K562 (cell line): ENCODE measurements at regions not wholly inside any gene's neighbourhood (a gene's known extent, or its start where the extent isn't known, plus 50 kb on each side); places are given as distances from the start of the nearest gene placed in this dataset.
A peak's percentile ranks its signal among the peaks of the same experiment; 100 is the strongest.

ENCODE experiments used
- ADNP ChIP-seq: fragments of 200-800 bp; sonication (Bioruptor generic); IDR thresholded peaks from 2 replicates; pipeline ENCODE4 v1.6.1; 2016; ENCODE audit warnings: missing genetic modification characterization, missing compliant biosample characterization
- CBX1 ChIP-seq: sonication (generic); IDR thresholded peaks from 2 replicates; pipeline ENCODE4 v1.6.1; 2016; ENCODE audit warnings: antibody characterized with exemption, low read depth, mild to moderate bottlenecking
- FOXK2 ChIP-seq, 2 experiments: fragments of 450-650 bp; IDR thresholded peaks in 1 of 2; conservative IDR thresholded peaks in 1 of 2; 2 replicates each; pipeline ENCODE4 v1.6.1; 2016; ENCODE audit warnings: low read depth in 2 of 2, mild to moderate bottlenecking in 1 of 2
- FOXP1 ChIP-seq: sonication (generic); formaldehyde crosslinking; IDR thresholded peaks from 2 replicates; pipeline ENCODE4 v1.8.0; 2022; ENCODE audit warnings: mild to moderate bottlenecking, missing genetic modification reagents
- GABPB1 ChIP-seq: sonication (generic); formaldehyde crosslinking; IDR thresholded peaks from 2 replicates; pipeline ENCODE4 v1.8.0; 2022; ENCODE audit warnings: mild to moderate bottlenecking, missing genetic modification reagents
- GABPB2 ChIP-seq: fragments of 250-450 bp; sonication (Bioruptor Pico); conservative IDR thresholded peaks from 2 replicates; pipeline ENCODE4 v1.5.1; 2021; ENCODE audit warnings: mild to moderate bottlenecking
- GATAD2A ChIP-seq: fragments of 450-650 bp; IDR thresholded peaks from 2 replicates; pipeline ENCODE4 v1.6.1; 2017
- MTF1 ChIP-seq: fragments of 250-450 bp; sonication (Bioruptor Pico); IDR thresholded peaks from 2 replicates; pipeline ENCODE4 v1.9.0; 2021; ENCODE audit warnings: moderate library complexity, mild to moderate bottlenecking, inconsistent platforms, borderline replicate concordance
- OTX1 ChIP-seq: fragments of 450-650 bp; formaldehyde crosslinking; IDR thresholded peaks from 2 replicates; pipeline ENCODE4 v1.4.0; 2022; ENCODE audit warnings: mild to moderate bottlenecking
- RAD51 ChIP-seq: fragments of 450-650 bp; IDR thresholded peaks from 2 replicates; pipeline ENCODE4 v1.7.1; 2016; ENCODE audit warnings: low read depth, mild to moderate bottlenecking, borderline replicate concordance
- RBM14 ChIP-seq: fragments of 200-400 bp; formaldehyde crosslinking; IDR thresholded peaks from 2 replicates; pipeline ENCODE4 v1.6.1; 2018; ENCODE audit warnings: low read depth, mild to moderate bottlenecking, low read length, moderate library complexity, borderline replicate concordance; ENCODE audit not compliant: insufficient read depth
- RNF2 ChIP-seq: sonication (generic); IDR thresholded peaks from 2 replicates; pipeline ENCODE4 v1.6.1; 2016
- SRSF3 ChIP-seq: fragments of 200-400 bp; formaldehyde crosslinking; IDR thresholded peaks from 2 replicates; pipeline ENCODE4 v1.6.1; 2016; ENCODE audit warnings: mild to moderate bottlenecking, low read length, moderate library complexity; ENCODE audit not compliant: insufficient read depth
- STAG1 ChIP-seq: sonication (generic); formaldehyde crosslinking; IDR thresholded peaks from 2 replicates; pipeline ENCODE4 v1.5.0; 2020; ENCODE audit warnings: missing genetic modification reagents, borderline replicate concordance
- ZBTB5 ChIP-seq: fragments of 450-650 bp; IDR thresholded peaks from 2 replicates; pipeline ENCODE4 v1.6.1; 2017; ENCODE audit warnings: antibody characterized with exemption
- ZFPM2 ChIP-seq: fragments of 250-450 bp; sonication (Bioruptor Pico); IDR thresholded peaks from 2 replicates; pipeline ENCODE4 v1.5.1; 2022; ENCODE audit warnings: mild to moderate bottlenecking
- ZNF253 ChIP-seq: fragments of 250-450 bp; sonication (Bioruptor Pico); conservative IDR thresholded peaks from 2 replicates; pipeline ENCODE4 v1.6.1; 2021; ENCODE audit warnings: mild to moderate bottlenecking
- ZNF263 ChIP-seq: sonication (generic); formaldehyde crosslinking; IDR thresholded peaks from 2 replicates; pipeline ENCODE4 v1.8.0; 2022; ENCODE audit warnings: mild to moderate bottlenecking, missing genetic modification reagents, borderline replicate concordance
- ZNF696 ChIP-seq: fragments of 250-450 bp; sonication (Bioruptor Pico); conservative IDR thresholded peaks from 2 replicates; pipeline ENCODE4 v1.4.0; 2020; ENCODE audit warnings: mild to moderate bottlenecking, moderate library complexity
- ZNF707 ChIP-seq: fragments of 250-450 bp; sonication (Bioruptor Pico); conservative IDR thresholded peaks from 2 replicates; pipeline ENCODE4 v1.8.0; 2022; ENCODE audit warnings: inconsistent platforms, mild to moderate bottlenecking, moderate library complexity
- ZNF830 ChIP-seq: fragments of 250-450 bp; sonication (Bioruptor Pico); IDR thresholded peaks from 2 replicates; pipeline ENCODE4 v1.5.0; 2021; ENCODE audit warnings: mild to moderate bottlenecking
- TF ChIP-seq, protein P1 (sequence below), 2 experiments: fragments of 150-350 bp in 1 of 2; IDR thresholded peaks; 2 replicates each; pipeline ENCODE4 v1.6.1; 2012 to 2016; ENCODE audit warnings: low read depth in 2 of 2, low read length in 2 of 2, mild to moderate bottlenecking in 1 of 2, moderate library complexity in 1 of 2
- TF ChIP-seq, protein P2 (sequence below): fragments of 450-650 bp; IDR thresholded peaks from 2 replicates; pipeline ENCODE4 v1.6.1; 2014; ENCODE audit warnings: low read depth, mild to moderate bottlenecking, moderate library complexity, borderline replicate concordance

DNA sequence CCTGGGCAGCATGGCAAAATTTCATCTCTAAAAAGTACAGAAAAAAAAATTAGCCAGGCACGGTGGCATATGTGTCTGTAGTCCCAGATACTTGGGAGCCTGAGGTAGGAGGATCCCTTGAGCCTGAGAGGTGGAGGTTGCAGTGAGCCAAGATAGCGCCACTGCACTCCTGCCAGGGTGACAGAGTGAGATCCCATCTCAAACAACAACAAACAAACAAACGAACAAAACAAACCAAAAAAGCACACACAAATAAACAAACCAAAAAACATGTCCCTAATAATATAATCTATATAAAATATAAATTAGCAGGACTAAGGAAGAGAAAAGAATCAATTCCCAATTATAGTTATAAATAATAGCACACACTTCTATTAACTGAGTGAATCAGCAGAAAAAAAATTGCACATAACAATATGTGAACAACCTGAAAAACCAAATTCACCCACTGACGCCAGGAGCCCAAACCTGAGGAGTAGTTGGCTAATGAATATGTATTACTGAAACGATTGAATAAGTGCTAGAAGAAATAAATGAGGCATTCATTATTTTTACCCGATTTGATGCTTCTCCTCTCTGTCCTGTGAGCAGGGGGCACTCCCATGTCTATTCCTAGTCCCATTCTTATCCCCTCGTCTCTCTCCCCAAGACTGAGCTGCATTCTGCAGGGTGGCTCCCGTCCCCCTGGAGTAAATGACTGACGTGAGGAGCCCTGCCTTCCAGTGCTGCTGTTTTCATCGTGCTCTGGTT is 108.2 kb upstream of the TOP3B start (continued):
- TF ChIP-seq RAD51 (no peak), ZNF707 (CRISPR knock-in tag) (no peak), RBM14 (no peak), ZNF253 (CRISPR knock-in tag) (0 out of 2 replicates have a peak, but pooled peaks have one; percentile 44), CBX1 (no peak), ZNF696 (CRISPR knock-in tag) (no peak), STAG1 (CRISPR knock-in tag) (0 out of 2 replicates have a peak, but pooled peaks have one; percentile 13), FOXP1 (CRISPR knock-in tag) (no peak), GATAD2A (no peak), ZBTB5 (no peak), GABPB2 (CRISPR knock-in tag) (peak; percentile 52; the same call in 1 of the 2 replicates), SRSF3 (no peak), GABPB1 (no peak), RNF2 (0 out of 2 replicates have a peak, but pooled peaks have one; percentile 36), MTF1 (CRISPR knock-in tag) (no peak), ADNP (tag) (no peak), FOXK2 (conservative IDR thresholded peaks at IDR 0.05 in 1 of 2, IDR thresholded peaks at IDR 0.05 in 1 of 2; ENCODE audit: low read depth in 2 of 2) (0 out of 4 replicates have a peak, but pooled peaks of 1 of the 2 experiments have one; percentile 34), OTX1 (peak; percentile 83; the same call in 1 of the 2 replicates), ZNF263 (CRISPR knock-in tag) (no peak), ZFPM2 (CRISPR knock-in tag) (0 out of 2 replicates have a peak, but pooled peaks have one; percentile 44), ZNF830 (no peak)
- TF ChIP-seq, protein P1, sequence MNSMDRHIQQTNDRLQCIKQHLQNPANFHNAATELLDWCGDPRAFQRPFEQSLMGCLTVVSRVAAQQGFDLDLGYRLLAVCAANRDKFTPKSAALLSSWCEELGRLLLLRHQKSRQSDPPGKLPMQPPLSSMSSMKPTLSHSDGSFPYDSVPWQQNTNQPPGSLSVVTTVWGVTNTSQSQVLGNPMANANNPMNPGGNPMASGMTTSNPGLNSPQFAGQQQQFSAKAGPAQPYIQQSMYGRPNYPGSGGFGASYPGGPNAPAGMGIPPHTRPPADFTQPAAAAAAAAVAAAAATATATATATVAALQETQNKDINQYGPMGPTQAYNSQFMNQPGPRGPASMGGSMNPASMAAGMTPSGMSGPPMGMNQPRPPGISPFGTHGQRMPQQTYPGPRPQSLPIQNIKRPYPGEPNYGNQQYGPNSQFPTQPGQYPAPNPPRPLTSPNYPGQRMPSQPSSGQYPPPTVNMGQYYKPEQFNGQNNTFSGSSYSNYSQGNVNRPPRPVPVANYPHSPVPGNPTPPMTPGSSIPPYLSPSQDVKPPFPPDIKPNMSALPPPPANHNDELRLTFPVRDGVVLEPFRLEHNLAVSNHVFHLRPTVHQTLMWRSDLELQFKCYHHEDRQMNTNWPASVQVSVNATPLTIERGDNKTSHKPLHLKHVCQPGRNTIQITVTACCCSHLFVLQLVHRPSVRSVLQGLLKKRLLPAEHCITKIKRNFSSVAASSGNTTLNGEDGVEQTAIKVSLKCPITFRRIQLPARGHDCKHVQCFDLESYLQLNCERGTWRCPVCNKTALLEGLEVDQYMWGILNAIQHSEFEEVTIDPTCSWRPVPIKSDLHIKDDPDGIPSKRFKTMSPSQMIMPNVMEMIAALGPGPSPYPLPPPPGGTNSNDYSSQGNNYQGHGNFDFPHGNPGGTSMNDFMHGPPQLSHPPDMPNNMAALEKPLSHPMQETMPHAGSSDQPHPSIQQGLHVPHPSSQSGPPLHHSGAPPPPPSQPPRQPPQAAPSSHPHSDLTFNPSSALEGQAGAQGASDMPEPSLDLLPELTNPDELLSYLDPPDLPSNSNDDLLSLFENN (IDR thresholded peaks at IDR 0.05; ENCODE audit: low read depth in 2 of 2, low read length in 2 of 2): no peak
- TF ChIP-seq, protein P2, sequence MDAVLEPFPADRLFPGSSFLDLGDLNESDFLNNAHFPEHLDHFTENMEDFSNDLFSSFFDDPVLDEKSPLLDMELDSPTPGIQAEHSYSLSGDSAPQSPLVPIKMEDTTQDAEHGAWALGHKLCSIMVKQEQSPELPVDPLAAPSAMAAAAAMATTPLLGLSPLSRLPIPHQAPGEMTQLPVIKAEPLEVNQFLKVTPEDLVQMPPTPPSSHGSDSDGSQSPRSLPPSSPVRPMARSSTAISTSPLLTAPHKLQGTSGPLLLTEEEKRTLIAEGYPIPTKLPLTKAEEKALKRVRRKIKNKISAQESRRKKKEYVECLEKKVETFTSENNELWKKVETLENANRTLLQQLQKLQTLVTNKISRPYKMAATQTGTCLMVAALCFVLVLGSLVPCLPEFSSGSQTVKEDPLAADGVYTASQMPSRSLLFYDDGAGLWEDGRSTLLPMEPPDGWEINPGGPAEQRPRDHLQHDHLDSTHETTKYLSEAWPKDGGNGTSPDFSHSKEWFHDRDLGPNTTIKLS: no peak
